H1 (cell line): ENCODE measurements at regions not wholly inside any gene's neighbourhood (a gene's known extent, or its start where the extent isn't known, plus 50 kb on each side); places are given as distances from the start of the nearest gene placed in this dataset.

Experiments
- BACH1 ChIP-seq: IDR thresholded peaks from 2 replicates; pipeline ENCODE4 v1.6.1; 2012; ENCODE audit warnings: low read length, improper control_type of control experiment
- CEBPB ChIP-seq: IDR thresholded peaks from 2 replicates; pipeline ENCODE4 v1.6.1; 2012; ENCODE audit warnings: low read depth, low read length
- CHD1 ChIP-seq: IDR thresholded peaks from 2 replicates; pipeline ENCODE4 v1.6.1; 2012; ENCODE audit warnings: low read depth, low read length, improper control_type of control experiment
- CHD2 ChIP-seq: IDR thresholded peaks from 2 replicates; pipeline ENCODE4 v1.6.1; 2012; ENCODE audit warnings: low read length, improper control_type of control experiment
- CTCF ChIP-seq, 3 experiments: IDR thresholded peaks; 1 replicate in 2 of 3; 2 replicates in 1 of 3; pipeline versions ENCODE4 v1.5.1 to v1.6.1; 2011; ENCODE audit warnings: low read length in 3 of 3, mild to moderate bottlenecking in 3 of 3, inconsistent platforms in 2 of 3, low read depth in 1 of 3, moderate library complexity in 1 of 3; ENCODE audit not compliant: insufficient read depth in 1 of 3; ENCODE audit errors: control extremely low read depth in 1 of 3
- EP300 ChIP-seq, 2 experiments: IDR thresholded peaks; 1 replicate in 1 of 2; 2 replicates in 1 of 2; pipeline ENCODE4 v1.6.1; 2011 to 2012; ENCODE audit warnings: low read depth in 2 of 2, low read length in 2 of 2, mild to moderate bottlenecking in 2 of 2, borderline replicate concordance in 1 of 2, inconsistent platforms in 1 of 2, moderate library complexity in 1 of 2
- EZH2 ChIP-seq: fragments of 200-600 bp; sonication (generic); IDR thresholded peaks from 2 replicates; pipeline ENCODE4 v1.7.1; 2012; ENCODE audit warnings: low read depth, mild to moderate bottlenecking, moderate library complexity, low read length, inconsistent platforms; ENCODE audit not compliant: severe bottlenecking
- JUN ChIP-seq: IDR thresholded peaks from 2 replicates; pipeline ENCODE4 v1.6.1; 2011; ENCODE audit warnings: low read depth, mild to moderate bottlenecking, improper control_type of control experiment, low read length
- KDM1A ChIP-seq: fragments of 200-600, 300-600 bp; sonication (generic); IDR thresholded peaks from 2 replicates; pipeline ENCODE4 v1.7.1; 2016; ENCODE audit warnings: mild to moderate bottlenecking, low read length, borderline replicate concordance
- POLR2A ChIP-seq, 2 experiments: IDR thresholded peaks; 1 replicate in 1 of 2; 2 replicates in 1 of 2; pipeline ENCODE4 v1.6.1; 2011; ENCODE audit warnings: low read depth in 2 of 2, low read length in 2 of 2, mild to moderate bottlenecking in 2 of 2; ENCODE audit errors: control extremely low read depth in 1 of 2
- RFX5 ChIP-seq: IDR thresholded peaks from 2 replicates; pipeline ENCODE4 v1.6.1; 2011; ENCODE audit warnings: low read depth, low read length, improper control_type of control experiment, borderline replicate concordance
- SIRT6 ChIP-seq: IDR thresholded peaks from one replicate; pipeline ENCODE4 v1.7.1; 2012; ENCODE audit warnings: low read length, inconsistent platforms

- TF ChIP-seq CTCF (IDR thresholded peaks at IDR 0.05; ENCODE audit: control extremely low read depth in 1 of 3, insufficient read depth in 1 of 3, low read depth in 1 of 3, low read length in 3 of 3) (no peak), POLR2A (IDR thresholded peaks at IDR 0.05; ENCODE audit: control extremely low read depth in 1 of 2, low read depth in 2 of 2, low read length in 2 of 2) (no peak), BACH1 (no peak), EP300 (IDR thresholded peaks at IDR 0.05; ENCODE audit: borderline replicate concordance in 1 of 2, low read depth in 2 of 2, low read length in 2 of 2) (no peak), RFX5 (no peak), EZH2 (no peak), KDM1A (no peak), CHD1 (no peak), JUN (no peak), SIRT6 (no peak), CEBPB (no peak), CHD2 (no peak)
Observed at GRCh38 chr5:5055712-5056111, 84.4 kb upstream of the ADAMTS16 start.
